ENCODE measurements at regions not wholly inside any gene's neighbourhood (a gene's known extent, or its start where the extent isn't known, plus 50 kb on each side); places are given as distances from the start of the nearest gene placed in this dataset.

- TF ChIP-seq POLR2A (IDR thresholded peaks at IDR 0.05), result no peak
- TF ChIP-seq CTCF (IDR thresholded peaks at IDR 0.05), result no peak
Observed at GRCh38 chr15:70501849-70502248, 261.5 kb downstream of the UACA start.
